ENCODE measurements at regions not wholly inside any gene's neighbourhood (a gene's known extent, or its start where the extent isn't known, plus 50 kb on each side); places are given as distances from the start of the nearest gene placed in this dataset.

DNA sequence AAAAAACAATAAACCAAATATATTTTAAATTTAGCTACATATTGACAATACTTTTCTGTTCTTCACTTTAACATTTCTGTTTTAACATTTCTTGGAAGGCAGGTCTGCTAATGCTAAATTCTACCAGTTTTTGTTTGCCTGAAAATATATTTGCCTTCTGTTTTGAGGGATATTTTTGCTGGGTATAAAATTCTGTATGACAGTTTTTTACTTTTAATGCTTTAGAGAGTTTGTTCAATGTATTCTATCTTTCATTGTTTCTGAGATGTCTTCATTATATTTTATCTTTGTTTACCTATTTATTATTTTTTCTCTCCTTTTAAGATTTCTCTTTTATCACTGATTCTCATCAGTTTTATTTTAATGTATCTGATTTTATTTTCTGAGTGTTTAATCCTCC, 409.2 kb upstream of the DPP6 start:
- TF ChIP-seq, protein P1, sequence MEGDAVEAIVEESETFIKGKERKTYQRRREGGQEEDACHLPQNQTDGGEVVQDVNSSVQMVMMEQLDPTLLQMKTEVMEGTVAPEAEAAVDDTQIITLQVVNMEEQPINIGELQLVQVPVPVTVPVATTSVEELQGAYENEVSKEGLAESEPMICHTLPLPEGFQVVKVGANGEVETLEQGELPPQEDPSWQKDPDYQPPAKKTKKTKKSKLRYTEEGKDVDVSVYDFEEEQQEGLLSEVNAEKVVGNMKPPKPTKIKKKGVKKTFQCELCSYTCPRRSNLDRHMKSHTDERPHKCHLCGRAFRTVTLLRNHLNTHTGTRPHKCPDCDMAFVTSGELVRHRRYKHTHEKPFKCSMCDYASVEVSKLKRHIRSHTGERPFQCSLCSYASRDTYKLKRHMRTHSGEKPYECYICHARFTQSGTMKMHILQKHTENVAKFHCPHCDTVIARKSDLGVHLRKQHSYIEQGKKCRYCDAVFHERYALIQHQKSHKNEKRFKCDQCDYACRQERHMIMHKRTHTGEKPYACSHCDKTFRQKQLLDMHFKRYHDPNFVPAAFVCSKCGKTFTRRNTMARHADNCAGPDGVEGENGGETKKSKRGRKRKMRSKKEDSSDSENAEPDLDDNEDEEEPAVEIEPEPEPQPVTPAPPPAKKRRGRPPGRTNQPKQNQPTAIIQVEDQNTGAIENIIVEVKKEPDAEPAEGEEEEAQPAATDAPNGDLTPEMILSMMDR (IDR thresholded peaks at IDR 0.05), result no peak
- no peak for TF ChIP-seq POLR2A (IDR thresholded peaks at IDR 0.05)

Measured in Peyer's patch (tissue), 4 donors.